ENCODE measurements at regions not wholly inside any gene's neighbourhood (a gene's known extent, or its start where the extent isn't known, plus 50 kb on each side); places are given as distances from the start of the nearest gene placed in this dataset.

- Histone ChIP-seq H3K27me3 (replicated peaks; ENCODE audit: insufficient read depth, low read length) (no peaks in the 10 kb centered on the region), H3F3A (ENCODE audit: insufficient read depth, low read length) (no peaks in the 10 kb centered on the region), H2AFZ (ENCODE audit: low read length) (no peak overlapping the region), H3K36me3 (replicated peaks; ENCODE audit: insufficient read depth, low read length) (no peaks in the 10 kb centered on the region), H4K20me1 (ENCODE audit: insufficient read depth, low read length) (no peaks in the 10 kb centered on the region), H3K4me2 (ENCODE audit: low read depth, low read length) (no peak overlapping the region), H3K9me3 (replicated peaks; ENCODE audit: insufficient read depth, low read length) (no peaks in the 10 kb centered on the region), H3K9me2 (replicated peaks; ENCODE audit: insufficient read depth, low read length) (no peaks in the 10 kb centered on the region), H3K27ac (ENCODE audit: low read length) (no peak overlapping the region), H3K79me2 (ENCODE audit: low read length) (no peaks in the 10 kb centered on the region), H3K4me3 (ENCODE audit: low read length) (no peak overlapping the region), H3K9ac (ENCODE audit: low read length) (no peak overlapping the region), H3K4me1 (ENCODE audit: low read length) (no peaks in the 10 kb centered on the region)
- no peak for DNase-seq
- TF ChIP-seq CTCF (IDR thresholded peaks at IDR 0.05; ENCODE audit: low read length) (no peak), EZH2 (optimal IDR thresholded peaks at IDR 0.05; ENCODE audit: low read depth, low read length) (no peak), EZH2phosphoT487 (IDR thresholded peaks at IDR 0.05; ENCODE audit: low read length) (no peak)
Measured at GRCh38 chr7:67791918-67792317, 795.3 kb downstream of the TYW1 start.

- H4K20me1 ChIP-seq (ENCODE audit: insufficient read depth, low read length): no peaks in the 10 kb centered on the region
- no peaks in the 10 kb centered on the region for H3K9me3 ChIP-seq (replicated peaks; ENCODE audit: insufficient read depth, low read length)
- no peaks in the 10 kb centered on the region for H3K79me2 ChIP-seq (ENCODE audit: low read length)
- no peak overlapping the region for H3K9ac ChIP-seq (ENCODE audit: low read length)
- H3K4me3 ChIP-seq (ENCODE audit: low read length): no peak overlapping the region
- H3K27ac ChIP-seq (ENCODE audit: low read length): no peak overlapping the region
- no peak for DNase-seq
- no peaks in the 10 kb centered on the region for H3F3A ChIP-seq (ENCODE audit: insufficient read depth, low read length)
- TF ChIP-seq CTCF (IDR thresholded peaks at IDR 0.05; ENCODE audit: low read length) (no peak), EZH2 (optimal IDR thresholded peaks at IDR 0.05; ENCODE audit: low read depth, low read length) (no peak), EZH2phosphoT487 (IDR thresholded peaks at IDR 0.05; ENCODE audit: low read length) (no peak)
- H3K36me3 ChIP-seq (replicated peaks; ENCODE audit: insufficient read depth, low read length): no peaks in the 10 kb centered on the region
- no peak overlapping the region for H3K4me2 ChIP-seq (ENCODE audit: low read depth, low read length)
- H3K9me2 ChIP-seq (replicated peaks; ENCODE audit: insufficient read depth, low read length): no peaks in the 10 kb centered on the region
- H3K27me3 ChIP-seq (replicated peaks; ENCODE audit: insufficient read depth, low read length): no peaks in the 10 kb centered on the region
- no peaks in the 10 kb centered on the region for H3K4me1 ChIP-seq (ENCODE audit: low read length)
- H2AFZ ChIP-seq (ENCODE audit: low read length): no peak overlapping the region
Measured at GRCh38 chr7:67794544-67794943, 797.9 kb downstream of the TYW1 start.

- Histone ChIP-seq H3K4me2 (ENCODE audit: low read depth, low read length) (no peak overlapping the region), H3K9me3 (replicated peaks; ENCODE audit: insufficient read depth, low read length) (no peaks in the 10 kb centered on the region), H3F3A (ENCODE audit: insufficient read depth, low read length) (no peaks in the 10 kb centered on the region), H3K27me3 (replicated peaks; ENCODE audit: insufficient read depth, low read length) (no peaks in the 10 kb centered on the region), H3K4me1 (ENCODE audit: low read length) (no peaks in the 10 kb centered on the region), H3K79me2 (ENCODE audit: low read length) (no peaks in the 10 kb centered on the region), H3K27ac (ENCODE audit: low read length) (no peak overlapping the region), H3K9ac (ENCODE audit: low read length) (no peak overlapping the region), H3K9me2 (replicated peaks; ENCODE audit: insufficient read depth, low read length) (no peaks in the 10 kb centered on the region), H4K20me1 (ENCODE audit: insufficient read depth, low read length) (no peaks in the 10 kb centered on the region), H2AFZ (ENCODE audit: low read length) (no peak overlapping the region), H3K4me3 (ENCODE audit: low read length) (no peak overlapping the region), H3K36me3 (replicated peaks; ENCODE audit: insufficient read depth, low read length) (no peaks in the 10 kb centered on the region)
- DNase-seq: no peak
- TF ChIP-seq CTCF (IDR thresholded peaks at IDR 0.05; ENCODE audit: low read length): no peak
- TF ChIP-seq EZH2phosphoT487 (IDR thresholded peaks at IDR 0.05; ENCODE audit: low read length): no peak
- no peak for TF ChIP-seq EZH2 (optimal IDR thresholded peaks at IDR 0.05; ENCODE audit: low read depth, low read length)
Measured at GRCh38 chr7:67803789-67804188, 807.2 kb downstream of the TYW1 start.
